ENCODE measurements at regions not wholly inside any gene's neighbourhood (a gene's known extent, or its start where the extent isn't known, plus 50 kb on each side); places are given as distances from the start of the nearest gene placed in this dataset.
A peak's percentile ranks its signal among the peaks of the same experiment; 100 is the strongest.

- Histone ChIP-seq H3K9me3 (ENCODE audit: control insufficient read depth, insufficient read depth, low read depth, low read length) (no peaks in the 10 kb centered on the region), H3K27ac (ENCODE audit: extremely low read depth, low read depth, low read length) (no peak overlapping the region), H3K36me3 (ENCODE audit: control insufficient read depth in 2 of 2, insufficient read depth in 1 of 2, low read length in 2 of 2) (no peaks in the 10 kb centered on the region), H3K4me1 (ENCODE audit: control insufficient read depth, insufficient read depth, low read length) (peaks cover 7% of the 10 kb centered on the region), H3K4me3 (ENCODE audit: low read depth, low read length) (no peak overlapping the region)
- ChIA-PET POLR2A (no interaction called here), CTCF (interaction anchor here (0.7 kb wide), 1 partner anchor 320 kb away, joined by 5 read pairs; no protein-coding TSS in a partner anchor)
- no peak for TF ChIP-seq GFI1B (tag by site-specific recombination; IDR thresholded peaks at IDR 0.05)
- TF ChIP-seq ZFHX2 (tag by site-specific recombination; conservative IDR thresholded peaks at IDR 0.05), result peak; percentile 92
- TF ChIP-seq EGR2 (tag by site-specific recombination; IDR thresholded peaks at IDR 0.05; ENCODE audit: low read depth), result peak; percentile 95
These were observed 182.2 kb upstream of the SVIL start for GRCh38 chr10:29816801-29817558.

GRCh38 chr10:29815572-29815971 lies 180.8 kb upstream of the SVIL start:
- ChIA-PET POLR2A (interaction anchor here (0.6 to 0.7 kb wide), 2 partner anchors 12 to 158 kb away, joined by 3 to 6 read pairs; no protein-coding TSS in a partner anchor), CTCF (interaction anchor here (0.6 to 0.9 kb wide), 2 partner anchors 77 to 431 kb away, joined by 3 to 4 read pairs; no protein-coding TSS in a partner anchor)
- H3K27ac ChIP-seq (ENCODE audit: extremely low read depth, low read depth, low read length), result no peak overlapping the region
- TF ChIP-seq PRDM10 (tag by site-specific recombination; IDR thresholded peaks at IDR 0.05) (peak; percentile 77), ZNF175 (tag by site-specific recombination; IDR thresholded peaks at IDR 0.05) (no peak)
- no peak overlapping the region for H3K4me3 ChIP-seq (ENCODE audit: low read depth, low read length)
- no peaks in the 10 kb centered on the region for H3K36me3 ChIP-seq (ENCODE audit: control insufficient read depth in 2 of 2, insufficient read depth in 1 of 2, low read length in 2 of 2)
- H3K4me1 ChIP-seq (ENCODE audit: control insufficient read depth, insufficient read depth, low read length), result peaks cover 14% of the 10 kb centered on the region
- H3K9me3 ChIP-seq (ENCODE audit: control insufficient read depth, insufficient read depth, low read depth, low read length), result no peaks in the 10 kb centered on the region

- Histone ChIP-seq H3K4me1 (ENCODE audit: control insufficient read depth, insufficient read depth, low read length) (peaks cover 14% of the 10 kb centered on the region), H3K9me3 (ENCODE audit: control insufficient read depth, insufficient read depth, low read depth, low read length) (no peaks in the 10 kb centered on the region), H3K4me3 (ENCODE audit: low read depth, low read length) (no peak overlapping the region), H3K36me3 (ENCODE audit: control insufficient read depth in 2 of 2, insufficient read depth in 1 of 2, low read length in 2 of 2) (no peaks in the 10 kb centered on the region), H3K27ac (ENCODE audit: extremely low read depth, low read depth, low read length) (peak overlapping the region; percentile 79)
- CTCF ChIA-PET, result interaction anchor here (0.6 to 1.2 kb wide), 2 partner anchors 102 to 186 kb away, joined by 3 read pairs; no protein-coding TSS in a partner anchor
- POLR2A ChIA-PET, result no interaction called here
- TF ChIP-seq ZNF501 (tag by site-specific recombination; IDR thresholded peaks at IDR 0.05) (peak; percentile 52), ZBTB21 (tag by site-specific recombination; IDR thresholded peaks at IDR 0.05) (peak; percentile 90), INSM2 (tag by site-specific recombination; IDR thresholded peaks at IDR 0.05) (peak; percentile 86), PRDM2 (tag by site-specific recombination; IDR thresholded peaks at IDR 0.05; ENCODE audit: borderline replicate concordance) (no peak), GFI1B (tag by site-specific recombination; IDR thresholded peaks at IDR 0.05) (peak; percentile 80), KLF17 (tag by site-specific recombination; IDR thresholded peaks at IDR 0.05) (peak; percentile 92), ZNF76 (tag by site-specific recombination; IDR thresholded peaks at IDR 0.05; ENCODE audit: borderline replicate concordance, low read depth) (no peak), ZBTB17 (tag by site-specific recombination; IDR thresholded peaks at IDR 0.05) (peak; percentile 35; the same call in 1 of the 2 replicates), ZBTB44 (tag by site-specific recombination; IDR thresholded peaks at IDR 0.05) (peak; percentile 26; the same call in 1 of the 2 replicates)
These were observed 177.1 kb upstream of the SVIL start for GRCh38 chr10:29811751-29812427.
